ENCODE measurements at regions not wholly inside any gene's neighbourhood (a gene's known extent, or its start where the extent isn't known, plus 50 kb on each side); places are given as distances from the start of the nearest gene placed in this dataset.

DNA sequence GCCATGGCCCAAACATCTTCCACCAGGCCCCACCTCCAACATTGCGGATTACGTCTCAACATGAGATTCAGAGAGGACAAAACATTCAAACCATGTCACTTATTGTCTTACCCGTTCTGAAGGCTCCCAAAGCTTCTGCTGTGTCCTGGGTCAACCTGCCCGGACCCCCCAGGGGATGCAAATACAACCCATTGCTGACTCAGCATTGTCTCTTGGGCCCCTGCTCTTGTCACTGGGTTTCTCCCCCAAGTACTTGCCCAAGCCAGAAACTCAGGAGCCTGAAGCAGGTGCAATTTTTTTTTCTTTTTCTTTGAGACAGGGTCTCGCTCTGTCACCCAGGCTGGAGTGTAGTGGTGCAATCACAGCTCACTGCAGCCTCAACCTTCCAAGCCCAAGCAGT lies 144.5 kb downstream of the KCTD15 start:
- DNase-seq (ENCODE audit: low read depth, low spot score): no peak
- Histone ChIP-seq H3K9me3 (ENCODE audit: control insufficient read depth, insufficient read depth, low read length) (no peaks in the 10 kb centered on the region; the same call in 1 of the 2 replicates), H3K27ac (ENCODE audit: low read depth, low read length) (no peak overlapping the region), H3K4me3 (ENCODE audit: low read depth, low read length) (no peak overlapping the region), H3K27me3 (ENCODE audit: control insufficient read depth, insufficient read depth, low read length) (no peaks in the 10 kb centered on the region)
- POLR2A ChIA-PET: no interaction called here
- TF ChIP-seq, protein P1, sequence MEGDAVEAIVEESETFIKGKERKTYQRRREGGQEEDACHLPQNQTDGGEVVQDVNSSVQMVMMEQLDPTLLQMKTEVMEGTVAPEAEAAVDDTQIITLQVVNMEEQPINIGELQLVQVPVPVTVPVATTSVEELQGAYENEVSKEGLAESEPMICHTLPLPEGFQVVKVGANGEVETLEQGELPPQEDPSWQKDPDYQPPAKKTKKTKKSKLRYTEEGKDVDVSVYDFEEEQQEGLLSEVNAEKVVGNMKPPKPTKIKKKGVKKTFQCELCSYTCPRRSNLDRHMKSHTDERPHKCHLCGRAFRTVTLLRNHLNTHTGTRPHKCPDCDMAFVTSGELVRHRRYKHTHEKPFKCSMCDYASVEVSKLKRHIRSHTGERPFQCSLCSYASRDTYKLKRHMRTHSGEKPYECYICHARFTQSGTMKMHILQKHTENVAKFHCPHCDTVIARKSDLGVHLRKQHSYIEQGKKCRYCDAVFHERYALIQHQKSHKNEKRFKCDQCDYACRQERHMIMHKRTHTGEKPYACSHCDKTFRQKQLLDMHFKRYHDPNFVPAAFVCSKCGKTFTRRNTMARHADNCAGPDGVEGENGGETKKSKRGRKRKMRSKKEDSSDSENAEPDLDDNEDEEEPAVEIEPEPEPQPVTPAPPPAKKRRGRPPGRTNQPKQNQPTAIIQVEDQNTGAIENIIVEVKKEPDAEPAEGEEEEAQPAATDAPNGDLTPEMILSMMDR (IDR thresholded peaks at IDR 0.05; ENCODE audit: low read depth, low read length): no peak
- CTCF ChIA-PET: no interaction called here

DNA sequence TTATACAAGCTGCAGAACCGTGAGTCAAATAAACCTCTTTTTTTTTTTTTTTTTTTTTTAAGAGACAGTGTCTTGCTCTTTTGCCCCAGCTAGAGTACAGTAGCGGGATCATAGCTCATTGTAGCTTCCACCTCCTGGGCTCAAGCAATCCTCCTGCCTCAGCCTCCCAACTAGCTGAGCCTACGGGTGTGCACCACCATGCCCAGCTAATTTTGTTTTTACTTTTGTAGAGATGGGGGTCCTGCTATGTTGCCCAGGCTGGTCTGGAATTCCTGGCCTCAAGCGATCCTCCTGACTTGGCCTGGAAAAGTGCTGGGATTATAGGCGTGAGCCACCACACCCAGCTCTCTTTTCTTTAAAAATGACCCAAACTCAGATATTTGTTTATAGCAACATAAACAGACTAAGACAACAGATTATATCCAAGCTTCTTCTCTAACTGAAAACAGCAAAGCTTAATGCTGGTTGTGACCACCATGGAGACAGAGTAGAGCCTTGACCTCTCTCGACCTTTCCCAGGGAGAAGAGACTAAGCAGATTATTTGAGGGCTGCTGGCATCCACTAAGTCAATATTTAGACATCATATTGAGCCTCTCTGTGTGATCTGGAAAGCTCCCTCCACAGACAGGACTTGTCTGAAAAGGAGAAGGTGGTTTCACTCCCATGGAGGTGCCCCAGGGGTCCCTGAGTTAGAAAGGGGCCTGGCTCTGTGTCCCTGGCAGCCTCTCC lies 150.0 kb downstream of the KCTD15 start:
- CTCF ChIA-PET: interaction anchor here (0.8 kb wide), 1 partner anchor 169 kb away, joined by 3 read pairs; no protein-coding TSS in a partner anchor
- no peak overlapping the region for H3K27ac ChIP-seq (ENCODE audit: low read depth, low read length)
- DNase-seq (ENCODE audit: low read depth, low spot score): no peak
- H3K4me3 ChIP-seq (ENCODE audit: low read depth, low read length): no peak overlapping the region
- H3K9me3 ChIP-seq (ENCODE audit: control insufficient read depth, insufficient read depth, low read length): no peaks in the 10 kb centered on the region; the same call in 1 of the 2 replicates
- no peaks in the 10 kb centered on the region for H3K27me3 ChIP-seq (ENCODE audit: control insufficient read depth, insufficient read depth, low read length)
- TF ChIP-seq, protein P1 (IDR thresholded peaks at IDR 0.05; ENCODE audit: low read depth, low read length): no peak
- POLR2A ChIA-PET: no interaction called here

DNA sequence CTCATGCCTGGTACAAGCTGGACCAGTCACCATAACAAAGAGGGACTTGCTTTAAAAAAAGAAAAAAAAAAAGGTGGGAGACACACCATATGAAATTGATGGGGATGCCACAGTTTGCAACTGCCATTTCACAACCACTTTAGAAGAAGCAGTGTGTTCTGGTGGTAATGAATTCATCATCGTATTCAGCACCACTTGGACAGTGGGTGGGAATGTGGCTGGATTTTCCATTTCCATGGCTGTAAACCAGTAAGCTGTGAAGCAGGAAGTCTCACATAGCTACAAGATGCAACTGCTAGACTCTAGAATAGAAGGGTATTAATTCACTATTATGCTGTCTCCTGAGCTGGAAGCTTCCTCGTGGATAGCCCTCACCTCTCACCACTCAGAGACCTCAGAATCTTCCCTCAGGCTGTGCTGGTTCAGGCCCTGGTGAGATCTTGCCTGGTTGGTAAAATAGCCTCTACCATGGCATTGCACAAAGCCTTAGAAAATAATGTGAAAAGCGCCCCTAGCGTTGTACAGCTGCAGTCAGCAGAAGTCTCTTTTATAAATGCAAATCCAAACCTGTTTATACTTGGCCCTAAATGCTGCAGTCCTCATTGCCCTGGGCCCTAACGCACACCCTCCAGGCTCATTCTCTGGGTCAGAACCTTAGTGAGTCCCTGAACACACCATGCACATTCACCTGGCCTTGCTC lies 150.7 kb downstream of the KCTD15 start:
- no peaks in the 10 kb centered on the region; the same call in 1 of the 2 replicates for H3K9me3 ChIP-seq (ENCODE audit: control insufficient read depth, insufficient read depth, low read length)
- TF ChIP-seq, protein P1 (IDR thresholded peaks at IDR 0.05; ENCODE audit: low read depth, low read length): 0 out of 2 replicates have a peak, but pooled peaks have one; percentile 3
- no peak for DNase-seq (ENCODE audit: low read depth, low spot score)
- no peak overlapping the region for H3K4me3 ChIP-seq (ENCODE audit: low read depth, low read length)
- ChIA-PET CTCF (interaction anchor here (0.8 kb wide), 1 partner anchor 170 kb away, joined by 3 read pairs; no protein-coding TSS in a partner anchor), POLR2A (no interaction called here)
- H3K27me3 ChIP-seq (ENCODE audit: control insufficient read depth, insufficient read depth, low read length): no peaks in the 10 kb centered on the region
- H3K27ac ChIP-seq (ENCODE audit: low read depth, low read length): no peak overlapping the region

DNA sequence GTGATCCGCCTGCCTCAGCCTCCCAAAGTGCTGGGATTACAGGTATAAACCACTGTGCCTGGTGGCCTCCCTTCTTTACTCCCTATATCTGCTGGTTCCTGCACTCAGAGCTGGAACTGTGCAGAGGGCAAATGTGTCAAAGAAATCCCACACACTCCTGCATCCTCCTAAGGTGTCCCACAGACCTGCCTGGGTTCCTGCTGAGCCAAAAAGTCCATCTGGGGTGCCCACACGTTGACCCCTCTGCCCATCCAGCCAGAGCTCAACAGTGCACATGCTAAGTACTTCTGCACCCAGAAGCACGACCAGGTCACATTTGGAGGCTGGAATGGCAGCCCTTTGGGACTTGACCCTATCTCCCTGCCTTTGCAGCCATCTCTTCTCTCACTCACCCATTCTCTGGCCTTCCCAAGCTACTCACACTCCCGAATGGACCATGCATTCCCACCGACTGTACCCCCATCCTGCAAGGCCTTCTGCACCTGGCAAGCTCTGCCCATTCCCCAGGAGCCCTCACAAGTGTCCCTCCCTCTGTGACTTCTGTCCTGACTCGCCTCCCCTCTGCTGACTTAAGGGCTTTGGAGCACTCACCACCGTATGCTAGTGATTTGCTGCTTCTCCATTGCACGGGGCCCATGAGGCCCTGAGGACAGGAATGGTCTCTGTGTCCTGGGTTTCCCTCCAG lies 152.1 kb downstream of the KCTD15 start:
- Histone ChIP-seq H3K27me3 (ENCODE audit: control insufficient read depth, insufficient read depth, low read length) (no peaks in the 10 kb centered on the region), H3K27ac (ENCODE audit: low read depth, low read length) (no peak overlapping the region), H3K4me3 (ENCODE audit: low read depth, low read length) (no peak overlapping the region), H3K9me3 (ENCODE audit: control insufficient read depth, insufficient read depth, low read length) (no peaks in the 10 kb centered on the region)
- POLR2A ChIA-PET: no interaction called here
- TF ChIP-seq, protein P1 (IDR thresholded peaks at IDR 0.05; ENCODE audit: low read depth, low read length): no peak
- DNase-seq (ENCODE audit: low read depth, low spot score): no peak
- CTCF ChIA-PET: no interaction called here
